ENCODE measurements at regions not wholly inside any gene's neighbourhood (a gene's known extent, or its start where the extent isn't known, plus 50 kb on each side); places are given as distances from the start of the nearest gene placed in this dataset.

DNA sequence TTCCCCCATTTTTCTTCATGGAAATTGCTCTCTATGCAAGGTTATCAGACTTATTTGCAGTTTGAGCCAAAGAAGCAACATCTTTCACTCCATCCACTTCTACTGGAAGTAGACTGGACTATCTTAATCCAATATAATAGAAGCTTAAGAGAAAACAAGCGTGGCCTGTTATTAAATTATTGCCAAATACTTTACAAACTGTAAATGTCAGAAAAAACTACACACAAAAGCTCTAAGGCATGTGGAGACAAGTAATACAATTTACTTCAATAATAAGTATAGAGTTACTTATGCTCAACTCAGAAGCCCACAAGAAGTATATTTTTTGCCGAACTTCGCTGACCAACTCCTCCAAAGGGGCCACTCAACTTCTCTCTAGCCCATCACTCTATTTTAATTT is 120.3 kb downstream of the BDH1 start:
- Histone ChIP-seq H3K9me3 (no peaks in the 10 kb centered on the region), H3K27me3 (no peaks in the 10 kb centered on the region), H3K4me3 (no peak overlapping the region), H3K36me3 (no peaks in the 10 kb centered on the region), H3K27ac (no peak overlapping the region), H3K4me1 (peaks cover 5% of the 10 kb centered on the region)
- no peak for ATAC-seq
- peak; percentile 3 for DNase-seq
- no peak for TF ChIP-seq CTCF (IDR thresholded peaks at IDR 0.05)
- intact Hi-C loops (cut with DNase I) = no loop called here

GRCh38 chr3:197434830-197435229 is 120.9 kb downstream of the BDH1 start:
- no peak for TF ChIP-seq CTCF (IDR thresholded peaks at IDR 0.05)
- Histone ChIP-seq H3K4me1 (peaks cover 5% of the 10 kb centered on the region), H3K36me3 (no peaks in the 10 kb centered on the region), H3K27me3 (no peaks in the 10 kb centered on the region), H3K27ac (no peak overlapping the region), H3K9me3 (no peaks in the 10 kb centered on the region), H3K4me3 (no peak overlapping the region)
- peak; percentile 8 for DNase-seq
- intact Hi-C loops (cut with DNase I) = no loop called here
- ATAC-seq = no peak

DNA sequence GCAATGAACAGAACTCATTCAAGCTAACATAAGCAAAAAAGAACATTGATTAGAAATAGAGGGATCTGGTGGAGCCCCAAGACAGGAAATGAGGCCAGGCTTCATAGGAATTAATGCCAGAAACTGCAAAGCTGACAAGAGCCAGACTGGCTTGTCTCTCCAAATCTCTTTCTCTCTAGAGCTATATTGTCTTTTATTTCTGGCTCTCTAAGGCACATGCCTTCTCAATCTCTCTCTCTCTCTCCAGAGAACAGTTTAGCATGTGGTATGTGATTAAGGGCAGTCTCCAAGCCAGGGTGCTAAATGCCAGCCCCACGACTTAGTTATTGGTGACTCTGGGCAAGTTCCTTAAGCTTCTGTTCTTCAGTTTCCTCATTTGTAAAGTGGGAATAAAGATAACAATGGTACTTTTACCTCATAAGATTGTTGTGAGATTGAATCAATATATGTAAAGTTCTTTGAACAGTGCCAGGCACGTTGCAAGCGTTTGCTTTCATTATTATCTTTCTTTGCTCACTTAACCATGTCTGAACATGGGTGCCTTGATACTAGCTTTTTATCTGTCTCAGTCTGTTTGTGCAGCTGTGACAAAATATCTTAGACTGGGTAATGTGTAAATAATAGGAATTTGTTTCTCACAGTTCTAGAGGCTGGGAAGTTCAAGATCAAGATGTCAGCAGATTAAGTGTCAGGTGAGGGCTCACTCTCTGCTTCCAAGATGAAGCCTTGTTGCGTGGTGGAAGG is 123.2 kb downstream of the BDH1 start:
- Histone ChIP-seq H3K36me3 (no peaks in the 10 kb centered on the region), H3K27ac (no peak overlapping the region), H3K4me1 (peaks cover 5% of the 10 kb centered on the region), H3K4me3 (no peak overlapping the region), H3K9me3 (no peaks in the 10 kb centered on the region), H3K27me3 (no peaks in the 10 kb centered on the region)
- no peak for ATAC-seq
- intact Hi-C loops (cut with DNase I) = no loop called here
- no peak for TF ChIP-seq CTCF (IDR thresholded peaks at IDR 0.05)
- DNase-seq = no peak

GRCh38 chr3:197431346-197431910 is 124.3 kb downstream of the BDH1 start:
- TF ChIP-seq CTCF (IDR thresholded peaks at IDR 0.05) = no peak
- intact Hi-C loops (cut with DNase I) = no loop called here
- DNase-seq = peak; percentile 8
- H3K4me1 ChIP-seq = peaks cover 5% of the 10 kb centered on the region
- no peak for ATAC-seq
- H3K36me3 ChIP-seq = no peaks in the 10 kb centered on the region
- H3K9me3 ChIP-seq = no peaks in the 10 kb centered on the region
- no peak overlapping the region for H3K27ac ChIP-seq
- H3K4me3 ChIP-seq = no peak overlapping the region
- no peaks in the 10 kb centered on the region for H3K27me3 ChIP-seq

- no peak overlapping the region for H3K4me3 ChIP-seq
- H3K36me3 ChIP-seq = no peaks in the 10 kb centered on the region
- H3K9me3 ChIP-seq = no peaks in the 10 kb centered on the region
- H3K27me3 ChIP-seq = no peaks in the 10 kb centered on the region
- ATAC-seq (no peak), DNase-seq (no peak)
- intact Hi-C loops (cut with DNase I) = no loop called here
- no peak overlapping the region for H3K27ac ChIP-seq
- peaks cover 5% of the 10 kb centered on the region for H3K4me1 ChIP-seq
- no peak for TF ChIP-seq CTCF (IDR thresholded peaks at IDR 0.05)
These were observed 124.8 kb downstream of the BDH1 start for GRCh38 chr3:197430934-197431333.

Data from upper lobe of right lung (tissue), 1 donor.